PC-3 (cell line): ENCODE measurements at regions not wholly inside any gene's neighbourhood (a gene's known extent, or its start where the extent isn't known, plus 50 kb on each side); places are given as distances from the start of the nearest gene placed in this dataset.

Experiments used
- ATAC-seq: fragments of 200-7000 bp; cut with Tn5 transposase; 2 replicates; pipeline ENCODE4 v1.9.1; 2020; ENCODE audit warnings: mild to moderate bottlenecking, moderate library complexity
- BruUV-seq: library from RNA; stranded (reverse); fragments of 400-500 nt; replicated peaks from 2 replicates; lab custom pipeline; 2021; lab: Mats Ljungman, UMichigan
- CTCF ChIA-PET: fragments of 300-600 bp; sonication (Branson Sonifier 250); formaldehyde crosslinking; loops from one replicate; lab custom pipeline; 2022; ENCODE audit warnings: antibody characterized with exemption; lab: Charles Lee
- POLR2A ChIA-PET: fragments of 300-600 bp; sonication (Branson Sonifier 250); formaldehyde crosslinking; loops from one replicate; lab custom pipeline; 2022; ENCODE audit warnings: antibody characterized with exemption; ENCODE audit not compliant: unreplicated experiment; lab: Charles Lee
- DNase-seq: peaks from one replicate; pipeline ENCODE4 v3.0.0-alpha.2; 2015
- H2AFZ ChIP-seq: fragments of 300-600 bp; sonication (generic); 2 replicates; pipeline ENCODE4 v1.6.0; 2016; ENCODE audit warnings: antibody characterized with exemption, low read length
- H3F3A ChIP-seq: fragments of 300-600 bp; sonication (generic); one replicate; pipeline ENCODE4 v1.6.0; 2017; ENCODE audit warnings: antibody characterized with exemption, low read length, control low read depth, mild to moderate bottlenecking; ENCODE audit not compliant: unreplicated experiment
- H3K27ac ChIP-seq: fragments of 300-600 bp; sonication (generic); 2 replicates; pipeline ENCODE4 v1.5.1; 2016; ENCODE audit warnings: mild to moderate bottlenecking, low read length
- H3K27me3 ChIP-seq: fragments of 300-600 bp; sonication (generic); 2 replicates; pipeline ENCODE4 v1.6.1; 2016; ENCODE audit warnings: low read length, mixed read lengths
- H3K36me3 ChIP-seq: fragments of 300-600 bp; sonication (generic); 2 replicates; pipeline ENCODE4 v1.6.1; 2016; ENCODE audit warnings: low read depth, mixed run types, low read length, mixed read lengths
- H3K4me1 ChIP-seq: fragments of 300-600 bp; sonication (generic); 2 replicates; pipeline ENCODE4 v1.5.1; 2016; ENCODE audit warnings: low read length; ENCODE audit not compliant: insufficient read depth
- H3K4me2 ChIP-seq: fragments of 300-600 bp; sonication (generic); 2 replicates; pipeline ENCODE4 v1.6.0; 2016; ENCODE audit warnings: low read length
- H3K4me3 ChIP-seq: fragments of 300-600 bp; sonication (generic); 2 replicates; pipeline ENCODE4 v1.5.1; 2016; ENCODE audit warnings: mild to moderate bottlenecking, low read length, mixed read lengths
- H3K79me2 ChIP-seq: fragments of 300-600 bp; sonication (generic); 2 replicates; pipeline ENCODE4 v1.6.1; 2017; ENCODE audit warnings: low read length, mixed read lengths
- H3K9ac ChIP-seq: fragments of 300-600 bp; sonication (generic); 2 replicates; pipeline ENCODE4 v1.6.0; 2016; ENCODE audit warnings: mild to moderate bottlenecking, low read length
- H3K9me2 ChIP-seq: fragments of 300-600 bp; sonication (generic); replicated peaks from 2 replicates; pipeline ENCODE4 v1.6.1; 2016; ENCODE audit warnings: mixed run types, low read length, mixed read lengths
- H3K9me3 ChIP-seq: fragments of 300-600 bp; sonication (generic); 2 replicates; pipeline ENCODE4 v1.6.1; 2016; ENCODE audit warnings: low read length, mixed read lengths
- H4K20me1 ChIP-seq: fragments of 300-600 bp; sonication (generic); 2 replicates; pipeline ENCODE4 v1.6.1; 2016; ENCODE audit warnings: low read length, mixed read lengths
- CTCF ChIP-seq: fragments of 300-600 bp; sonication (generic); conservative IDR thresholded peaks from 2 replicates; pipeline ENCODE4 v1.5.1; 2017; ENCODE audit warnings: antibody characterized with exemption, low read depth, mild to moderate bottlenecking, low read length
- EZH2 ChIP-seq: fragments of 300-600 bp; sonication (generic); IDR thresholded peaks from one replicate; pipeline ENCODE4 v1.6.1; 2017; ENCODE audit warnings: antibody characterized with exemption, mild to moderate bottlenecking, low read length; ENCODE audit not compliant: unreplicated experiment
- EZH2phosphoT487 ChIP-seq: fragments of 300-600 bp; sonication (generic); IDR thresholded peaks from 2 replicates; pipeline ENCODE4 v1.6.1; 2018; ENCODE audit warnings: mild to moderate bottlenecking, antibody characterized with exemption, low read length, borderline replicate concordance
- intact Hi-C: fragments of 100-400 bp; cut with micrococcal nuclease; formaldehyde crosslinking; loops from 2 replicates; pipeline ENCODE4 v1.9.0; 2023

- intact Hi-C loops, result no loop called here
- Histone ChIP-seq H3K9ac (no peak overlapping the region), H4K20me1 (no peaks in the 10 kb centered on the region), H3K36me3 (no peaks in the 10 kb centered on the region), H3K79me2 (no peaks in the 10 kb centered on the region), H3K4me2 (no peak overlapping the region), H3F3A (no peaks in the 10 kb centered on the region), H3K27me3 (no peaks in the 10 kb centered on the region), H3K9me2 (no peaks in the 10 kb centered on the region), H3K4me1 (peaks cover 18% of the 10 kb centered on the region), H2AFZ (no peak overlapping the region), H3K9me3 (no peaks in the 10 kb centered on the region), H3K4me3 (no peak overlapping the region), H3K27ac (no peak overlapping the region)
- CTCF ChIA-PET, result no interaction called here
- ATAC-seq (no peak), DNase-seq (no peak)
- TF ChIP-seq EZH2phosphoT487 (no peak), CTCF (no peak), EZH2 (no peak)
- BruUV-seq, result no TSS peak
- POLR2A ChIA-PET, result no interaction called here
Measured at GRCh38 chr9:26655166-26655565, 237.4 kb downstream of the CAAP1 start.

DNA sequence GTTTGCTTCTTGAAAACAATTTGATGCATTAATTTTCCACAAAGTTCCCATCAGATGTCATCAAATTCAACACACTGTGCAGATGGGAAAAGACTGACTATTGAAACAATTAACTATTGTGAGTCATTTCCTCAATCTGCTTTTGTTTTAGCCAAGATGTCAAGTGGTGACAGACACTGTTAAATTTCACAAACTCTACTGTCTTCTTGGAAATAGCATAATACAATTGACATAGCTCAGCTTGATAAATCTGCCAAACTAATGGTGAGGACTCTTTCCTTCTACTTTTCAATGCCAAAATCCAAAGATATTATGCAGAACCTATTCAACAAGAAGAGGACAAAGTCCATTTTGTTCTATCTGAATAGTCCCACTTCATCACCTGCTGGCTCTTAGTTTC lies 242.3 kb downstream of the CAAP1 start:
- ChIA-PET POLR2A (no interaction called here), CTCF (no interaction called here)
- DNase-seq (no peak), ATAC-seq (no peak)
- intact Hi-C loops, result no loop called here
- TF ChIP-seq EZH2phosphoT487 (no peak), CTCF (no peak), EZH2 (no peak)
- no peaks in the 10 kb centered on the region for H4K20me1 ChIP-seq
- no peak overlapping the region for H3K9ac ChIP-seq
- no peak overlapping the region for H3K4me2 ChIP-seq
- peaks cover 5% of the 10 kb centered on the region; the same call in 1 of the 2 replicates for H3K27me3 ChIP-seq
- no peaks in the 10 kb centered on the region for H3K9me2 ChIP-seq
- no TSS peak for BruUV-seq
- H3K4me1 ChIP-seq, result no peaks in the 10 kb centered on the region
- no peak overlapping the region for H3K27ac ChIP-seq
- H3K36me3 ChIP-seq, result no peaks in the 10 kb centered on the region
- H3K9me3 ChIP-seq, result no peaks in the 10 kb centered on the region
- H3K79me2 ChIP-seq, result no peaks in the 10 kb centered on the region
- no peak overlapping the region for H3K4me3 ChIP-seq
- H2AFZ ChIP-seq, result no peak overlapping the region
- no peaks in the 10 kb centered on the region for H3F3A ChIP-seq

GRCh38 chr9:26643826-26644225 lies 248.8 kb downstream of the CAAP1 start:
- no peaks in the 10 kb centered on the region for H3K79me2 ChIP-seq

More at GRCh38 chr9:26643826-26644225, 248.8 kb downstream of the CAAP1 start:
- H3K4me1 ChIP-seq, result no peaks in the 10 kb centered on the region
- BruUV-seq, result no TSS peak
- H3F3A ChIP-seq, result no peaks in the 10 kb centered on the region
- H4K20me1 ChIP-seq, result no peaks in the 10 kb centered on the region
- H3K9me3 ChIP-seq, result no peaks in the 10 kb centered on the region
- H3K36me3 ChIP-seq, result no peaks in the 10 kb centered on the region
- ChIA-PET CTCF (no interaction called here), POLR2A (no interaction called here)
- ATAC-seq, result no peak
- no peak overlapping the region for H3K4me3 ChIP-seq
- TF ChIP-seq EZH2 (no peak), EZH2phosphoT487 (no peak), CTCF (no peak)
- H2AFZ ChIP-seq, result no peak overlapping the region
- H3K4me2 ChIP-seq, result no peak overlapping the region
- H3K9ac ChIP-seq, result no peak overlapping the region
- H3K9me2 ChIP-seq, result no peaks in the 10 kb centered on the region
- peaks cover 10% of the 10 kb centered on the region for H3K27me3 ChIP-seq
- intact Hi-C loops, result no loop called here
- DNase-seq, result no peak
- no peak overlapping the region for H3K27ac ChIP-seq
